ENCODE measurements at regions not wholly inside any gene's neighbourhood (a gene's known extent, or its start where the extent isn't known, plus 50 kb on each side); places are given as distances from the start of the nearest gene placed in this dataset.

- H3K9me3 ChIP-seq (ENCODE audit: insufficient read depth, low read depth): no peaks in the 10 kb centered on the region
- H3K79me2 ChIP-seq (ENCODE audit: low read depth): no peaks in the 10 kb centered on the region
- no peaks in the 10 kb centered on the region; the same call in 1 of the 2 replicates for H3F3A ChIP-seq (ENCODE audit: insufficient read depth, low read depth)
- no peak overlapping the region for H3K4me3 ChIP-seq
- DNase-seq: no peak
- no peaks in the 10 kb centered on the region for H3K4me1 ChIP-seq (replicated peaks; ENCODE audit: insufficient read depth)
- ChIA-PET POLR2A (ENCODE audit: unreplicated experiment) (no interaction called here), CTCF (no interaction called here)
- H3K27me3 ChIP-seq (ENCODE audit: insufficient read depth, low read depth): peaks cover 33% of the 10 kb centered on the region
- H4K20me1 ChIP-seq (ENCODE audit: insufficient read depth): no peaks in the 10 kb centered on the region
- TF ChIP-seq CTCF (conservative IDR thresholded peaks at IDR 0.05) (no peak), EZH2 (IDR thresholded peaks at IDR 0.05; ENCODE audit: low read depth) (no peak)
- H3K36me3 ChIP-seq (ENCODE audit: low read depth): no peaks in the 10 kb centered on the region
- no peak overlapping the region for H3K4me2 ChIP-seq
- no peaks in the 10 kb centered on the region for H3K9me2 ChIP-seq (ENCODE audit: insufficient read depth)
- H2AFZ ChIP-seq: no peak overlapping the region
- intact Hi-C loops (cut with micrococcal nuclease; ENCODE audit: unreplicated experiment): loop anchor here (5.0 kb wide), 1 partner anchor 695 kb away; no protein-coding TSS in a partner anchor
- H3K27ac ChIP-seq: no peak overlapping the region
- BruUV-seq (replicated peaks): no TSS peak
These were observed 183.1 kb downstream of the SMAD2 start for GRCh38 chr18:47747260-47747795.

GRCh38 chr18:47746615-47747014, 183.8 kb downstream of the SMAD2 start:
- Histone ChIP-seq H3K36me3 (ENCODE audit: low read depth) (no peaks in the 10 kb centered on the region), H3K4me2 (no peak overlapping the region), H2AFZ (no peak overlapping the region), H3K4me3 (no peak overlapping the region), H3K9me3 (ENCODE audit: insufficient read depth, low read depth) (no peaks in the 10 kb centered on the region), H3K27ac (no peak overlapping the region), H3K27me3 (ENCODE audit: insufficient read depth, low read depth) (peaks cover 31% of the 10 kb centered on the region), H3K9me2 (ENCODE audit: insufficient read depth) (no peaks in the 10 kb centered on the region), H4K20me1 (ENCODE audit: insufficient read depth) (no peaks in the 10 kb centered on the region), H3K79me2 (ENCODE audit: low read depth) (no peaks in the 10 kb centered on the region), H3K4me1 (replicated peaks; ENCODE audit: insufficient read depth) (no peaks in the 10 kb centered on the region), H3F3A (ENCODE audit: insufficient read depth, low read depth) (no peaks in the 10 kb centered on the region; the same call in 1 of the 2 replicates)
- ChIA-PET CTCF (no interaction called here), POLR2A (ENCODE audit: unreplicated experiment) (no interaction called here)
- no TSS peak for BruUV-seq (replicated peaks)
- intact Hi-C loops (cut with micrococcal nuclease; ENCODE audit: unreplicated experiment): loop anchor here (5.0 kb wide), 1 partner anchor 694 kb away; no protein-coding TSS in a partner anchor
- DNase-seq: no peak
- TF ChIP-seq CTCF (conservative IDR thresholded peaks at IDR 0.05) (no peak), EZH2 (IDR thresholded peaks at IDR 0.05; ENCODE audit: low read depth) (no peak)

GRCh38 chr18:47745227-47745626, 185.2 kb downstream of the SMAD2 start:
- H3K4me2 ChIP-seq: no peak overlapping the region
- CTCF ChIA-PET: no interaction called here
- no peaks in the 10 kb centered on the region for H4K20me1 ChIP-seq (ENCODE audit: insufficient read depth)
- TF ChIP-seq EZH2 (IDR thresholded peaks at IDR 0.05; ENCODE audit: low read depth) (no peak), CTCF (conservative IDR thresholded peaks at IDR 0.05) (no peak)
- H3K27me3 ChIP-seq (ENCODE audit: insufficient read depth, low read depth): peaks cover 25% of the 10 kb centered on the region; the same call in 1 of the 2 replicates
- no peaks in the 10 kb centered on the region; the same call in 1 of the 2 replicates for H3F3A ChIP-seq (ENCODE audit: insufficient read depth, low read depth)
- no peak overlapping the region for H2AFZ ChIP-seq
- no peaks in the 10 kb centered on the region for H3K36me3 ChIP-seq (ENCODE audit: low read depth)
- H3K4me1 ChIP-seq (replicated peaks; ENCODE audit: insufficient read depth): no peaks in the 10 kb centered on the region
- intact Hi-C loops (cut with micrococcal nuclease; ENCODE audit: unreplicated experiment): loop anchor here (5.0 kb wide), 1 partner anchor 693 kb away; no protein-coding TSS in a partner anchor
- no peak overlapping the region for H3K27ac ChIP-seq
- no peaks in the 10 kb centered on the region for H3K9me2 ChIP-seq (ENCODE audit: insufficient read depth)
- H3K9me3 ChIP-seq (ENCODE audit: insufficient read depth, low read depth): no peaks in the 10 kb centered on the region
- no peak for DNase-seq
- H3K4me3 ChIP-seq: no peak overlapping the region
- POLR2A ChIA-PET (ENCODE audit: unreplicated experiment): no interaction called here
- no peaks in the 10 kb centered on the region for H3K79me2 ChIP-seq (ENCODE audit: low read depth)
- no TSS peak for BruUV-seq (replicated peaks)
